GM12872 (cell line): ENCODE measurements at regions not wholly inside any gene's neighbourhood (a gene's known extent, or its start where the extent isn't known, plus 50 kb on each side); places are given as distances from the start of the nearest gene placed in this dataset.

Experiments
- CTCF ChIP-seq: IDR thresholded peaks from 3 replicates; pipeline ENCODE4 v1.5.1; 2011; ENCODE audit warnings: low read depth, mild to moderate bottlenecking, low read length, moderate library complexity; ENCODE audit not compliant: insufficient read depth

- TF ChIP-seq CTCF: no peak
Measured at GRCh38 chr16:76164970-76165558, 112.1 kb upstream of the CNTNAP4 start.

GRCh38 chr16:76175718-76176117 is 101.5 kb upstream of the CNTNAP4 start:
- TF ChIP-seq CTCF: no peak

GRCh38 chr16:76176153-76176552 is 101.0 kb upstream of the CNTNAP4 start:
- TF ChIP-seq CTCF: no peak

- TF ChIP-seq CTCF: no peak
Measured at GRCh38 chr16:76176616-76177015, 100.6 kb upstream of the CNTNAP4 start.

GRCh38 chr16:76182041-76182635 is 95.1 kb upstream of the CNTNAP4 start:
- TF ChIP-seq CTCF: no peak

- no peak for TF ChIP-seq CTCF
Measured at GRCh38 chr16:76183647-76184046, 93.6 kb upstream of the CNTNAP4 start.

- TF ChIP-seq CTCF: no peak
Measured at GRCh38 chr16:76190057-76190456, 87.1 kb upstream of the CNTNAP4 start.
